SK-N-SH (cell line): ENCODE measurements at regions not wholly inside any gene's neighbourhood (a gene's known extent, or its start where the extent isn't known, plus 50 kb on each side); places are given as distances from the start of the nearest gene placed in this dataset.

Source experiments
- CTCF ChIA-PET: fragments of 300-600, 350-600 bp; formaldehyde crosslinking; extraction: SDS; loops from one replicate; lab custom pipeline; 2021; lab: Yijun Ruan, JAX
- POLR2A ChIA-PET: fragments of 350-600 bp; sonication (Branson Sonifier 250); formaldehyde crosslinking; extraction: SDS; loops from one replicate; lab custom pipeline; 2020; ENCODE audit warnings: antibody characterized with exemption, inconsistent platforms; lab: Yijun Ruan, JAX
- DNase-seq: peaks from one replicate; pipeline ENCODE4 v3.0.0; 2012
- H2AFZ ChIP-seq: fragments of 200-600 bp; sonication (generic); 2 replicates; pipeline ENCODE4 v1.8.1; 2016; ENCODE audit warnings: antibody characterized with exemption, mild to moderate bottlenecking, low read depth
- H3F3A ChIP-seq: fragments of 200-600 bp; sonication (generic); replicated peaks from 2 replicates; pipeline ENCODE3; 2016; ENCODE audit warnings: antibody characterized with exemption, mild to moderate bottlenecking; ENCODE audit not compliant: insufficient read depth
- H3K27ac ChIP-seq, 2 experiments: fragments of 200-500 bp in 1 of 2; fragments of 200-600 bp in 1 of 2; sonication (Bioruptor generic) in 1 of 2; sonication (generic), shearing (Covaris generic) in 1 of 2; 2 replicates each; pipeline versions ENCODE4 v1.5.1 to v1.6.1; 2014 to 2016; ENCODE audit warnings: low read depth in 2 of 2, inconsistent platforms in 1 of 2, low read length in 1 of 2, mild to moderate bottlenecking in 1 of 2, mixed read lengths in 1 of 2
- H3K27me3 ChIP-seq: fragments of 200-600 bp; sonication (generic), shearing (Covaris generic); 2 replicates; pipeline ENCODE4 v1.6.1; 2016; ENCODE audit warnings: mixed run types; ENCODE audit not compliant: insufficient read depth
- H3K36me3 ChIP-seq, 2 experiments: fragments of 200-500 bp in 1 of 2; fragments of 200-600 bp in 1 of 2; sonication (Bioruptor generic) in 1 of 2; sonication (generic) in 1 of 2; replicated peaks in 1 of 2; 2 replicates each; pipeline versions ENCODE3 to v1.5.1; 2014 to 2016; ENCODE audit warnings: low read length in 1 of 2, mild to moderate bottlenecking in 1 of 2; ENCODE audit not compliant: insufficient read depth in 2 of 2, control insufficient read depth in 1 of 2
- H3K4me1 ChIP-seq, 2 experiments: fragments of 200-500 bp in 1 of 2; fragments of 200-600 bp in 1 of 2; sonication (Bioruptor generic) in 1 of 2; sonication (generic), shearing (Covaris generic) in 1 of 2; 2 replicates each; pipeline versions ENCODE4 v1.5.1 to v1.6.1; 2014 to 2016; ENCODE audit warnings: low read depth in 1 of 2, low read length in 1 of 2, mixed run types in 1 of 2; ENCODE audit not compliant: insufficient read depth in 2 of 2, control insufficient read depth in 1 of 2
- H3K4me2 ChIP-seq: fragments of 200-600 bp; sonication (generic), shearing (Covaris generic); 2 replicates; pipeline ENCODE4 v1.6.1; 2017; ENCODE audit warnings: mixed run types
- H3K4me3 ChIP-seq, 2 experiments: fragments of 200-500 bp in 1 of 2; fragments of 200-600 bp in 1 of 2; sonication (Bioruptor generic) in 1 of 2; sonication (generic), shearing (Covaris generic) in 1 of 2; 2 replicates each; pipeline versions ENCODE4 v1.5.1 to v1.8.1; 2014 to 2016; ENCODE audit warnings: low read depth in 2 of 2, inconsistent platforms in 1 of 2, low read length in 1 of 2, mild to moderate bottlenecking in 1 of 2, mixed read lengths in 1 of 2, moderate library complexity in 1 of 2
- H3K79me2 ChIP-seq: fragments of 200-600 bp; sonication (generic); 2 replicates; pipeline ENCODE4 v1.8.1; 2017; ENCODE audit warnings: mild to moderate bottlenecking; ENCODE audit not compliant: insufficient read depth
- H3K9ac ChIP-seq: fragments of 200-600 bp; sonication (generic); 2 replicates; pipeline ENCODE4 v1.6.1; 2017; ENCODE audit warnings: mixed run types
- H3K9me2 ChIP-seq: fragments of 200-600 bp; sonication (generic); 2 replicates; pipeline ENCODE4 v1.6.1; 2017; ENCODE audit warnings: mixed run types
- H3K9me3 ChIP-seq: fragments of 200-600 bp; sonication (generic); 2 replicates; pipeline ENCODE4 v1.6.1; 2017; ENCODE audit warnings: mixed run types, mild to moderate bottlenecking, moderate library complexity
- H4K20me1 ChIP-seq: fragments of 200-600 bp; sonication (generic); 2 replicates; pipeline ENCODE4 v1.6.1; 2017; ENCODE audit warnings: mild to moderate bottlenecking, mixed run types; ENCODE audit not compliant: insufficient read depth
- CHD2 ChIP-seq: fragments of 150-350 bp; IDR thresholded peaks from 2 replicates; pipeline ENCODE4 v1.6.1; 2018; ENCODE audit warnings: low read length; ENCODE audit not compliant: partially characterized antibody
- ELF1 ChIP-seq: IDR thresholded peaks from 2 replicates; pipeline ENCODE4 v1.4.0; 2012
- EZH2phosphoT487 ChIP-seq: fragments of 200-600 bp; sonication (generic); IDR thresholded peaks from 2 replicates; pipeline ENCODE4 v1.6.1; 2017; ENCODE audit warnings: low read depth, mixed run types, mild to moderate bottlenecking, antibody characterized with exemption, moderate library complexity, borderline replicate concordance
- FOXJ3 ChIP-seq: sonication (generic); formaldehyde crosslinking; IDR thresholded peaks from 2 replicates; pipeline ENCODE4 v1.5.1; 2020; ENCODE audit warnings: mild to moderate bottlenecking, missing genetic modification reagents
- FOXM1 ChIP-seq: IDR thresholded peaks from 2 replicates; pipeline ENCODE4 v1.4.0; 2012; ENCODE audit warnings: low read depth, mild to moderate bottlenecking
- GABPA ChIP-seq: IDR thresholded peaks from 2 replicates; pipeline ENCODE4 v1.4.0; 2012; ENCODE audit warnings: low read depth, mild to moderate bottlenecking
- MEF2A ChIP-seq: IDR thresholded peaks from 2 replicates; pipeline ENCODE4 v1.4.0; 2012; ENCODE audit warnings: low read depth, borderline replicate concordance
- MXI1 ChIP-seq: IDR thresholded peaks from 2 replicates; pipeline ENCODE4 v1.6.1; 2012; ENCODE audit warnings: mild to moderate bottlenecking, low read depth, low read length, improper control_type of control experiment
- NRF1 ChIP-seq: IDR thresholded peaks from 2 replicates; pipeline ENCODE4 v1.6.1; 2012; ENCODE audit warnings: low read depth, mild to moderate bottlenecking, low read length
- POLR2AphosphoS5 ChIP-seq: IDR thresholded peaks from 2 replicates; pipeline ENCODE4 v1.6.1; 2012; ENCODE audit warnings: low read depth, low read length
- RAD21 ChIP-seq: IDR thresholded peaks from 2 replicates; pipeline ENCODE4 v1.6.1; 2012; ENCODE audit warnings: mild to moderate bottlenecking, low read length
- RCOR1 ChIP-seq: fragments of 150-350 bp; IDR thresholded peaks from 2 replicates; pipeline ENCODE4 v1.6.1; 2017; ENCODE audit warnings: antibody characterized with exemption, low read length
- SIN3A ChIP-seq: IDR thresholded peaks from 2 replicates; pipeline ENCODE4 v1.6.1; 2012; ENCODE audit warnings: low read depth, mild to moderate bottlenecking, low read length, moderate library complexity, borderline replicate concordance
- SMC3 ChIP-seq: IDR thresholded peaks from 2 replicates; pipeline ENCODE4 v1.6.1; 2012; ENCODE audit warnings: low read depth, low read length, improper control_type of control experiment
- TAF1 ChIP-seq: IDR thresholded peaks from 2 replicates; pipeline ENCODE4 v1.6.1; 2012; ENCODE audit warnings: low read depth, mild to moderate bottlenecking, low read length, moderate library complexity, borderline replicate concordance
- TCF12 ChIP-seq: IDR thresholded peaks from 2 replicates; pipeline ENCODE4 v1.4.0; 2012
- YY1 ChIP-seq: IDR thresholded peaks from 2 replicates; pipeline ENCODE4 v1.4.0; 2012; ENCODE audit warnings: low read depth, mild to moderate bottlenecking
- WGBS: methylation state at CpG from one replicate; pipeline ENCODE4 v1.1.6; 2017; ENCODE audit warnings: low lambda C conversion rate; 5-methylcytosine and 5-hydroxymethylcytosine counted together
- TF ChIP-seq, protein P1 (sequence below): fragments of 150-350 bp; IDR thresholded peaks from 2 replicates; pipeline ENCODE4 v1.6.1; 2017; ENCODE audit warnings: antibody characterized with exemption, low read length, low read depth, borderline replicate concordance
- TF ChIP-seq, protein P2 (sequence below): fragments of 150-350 bp; IDR thresholded peaks from 2 replicates; pipeline ENCODE4 v1.6.1; 2016; ENCODE audit warnings: mild to moderate bottlenecking, low read depth, low read length
- TF ChIP-seq, protein P3 (sequence below): IDR thresholded peaks from 2 replicates; pipeline ENCODE4 v1.4.0; 2012; ENCODE audit warnings: low read depth, borderline replicate concordance
- TF ChIP-seq, protein P4 (sequence below): IDR thresholded peaks from 2 replicates; pipeline ENCODE4 v1.4.0; 2012; ENCODE audit warnings: low read depth
- TF ChIP-seq, protein P5 (sequence below): fragments of 200-600 bp; sonication (generic); IDR thresholded peaks from 2 replicates; pipeline ENCODE4 v1.6.1; 2017; ENCODE audit warnings: antibody characterized with exemption, mild to moderate bottlenecking, moderate library complexity
- TF ChIP-seq, protein P6 (sequence below): IDR thresholded peaks from 2 replicates; pipeline ENCODE4 v1.4.0; 2012; ENCODE audit warnings: low read depth, borderline replicate concordance

DNA sequence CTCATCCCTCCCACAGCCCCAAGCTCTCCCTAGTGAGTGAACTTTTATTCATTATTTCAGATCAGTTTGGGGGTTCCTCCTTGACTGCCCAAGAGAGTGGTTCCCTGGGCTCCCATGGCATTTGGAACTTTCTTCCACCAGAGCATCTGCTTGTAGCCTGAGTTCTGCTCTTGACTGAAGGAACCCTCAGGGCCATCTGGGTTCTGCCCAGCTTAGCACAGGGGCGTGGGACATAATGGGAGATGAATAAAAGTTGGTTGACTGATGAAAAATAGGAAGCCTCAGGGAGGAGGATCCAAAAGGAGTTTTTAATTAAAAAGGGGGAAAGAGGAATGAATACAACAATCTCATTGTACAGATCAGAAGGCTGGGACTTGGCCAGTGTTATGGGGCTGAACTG, 73.4 kb downstream of the CYTL1 start (continued):
- TF ChIP-seq, protein P1, sequence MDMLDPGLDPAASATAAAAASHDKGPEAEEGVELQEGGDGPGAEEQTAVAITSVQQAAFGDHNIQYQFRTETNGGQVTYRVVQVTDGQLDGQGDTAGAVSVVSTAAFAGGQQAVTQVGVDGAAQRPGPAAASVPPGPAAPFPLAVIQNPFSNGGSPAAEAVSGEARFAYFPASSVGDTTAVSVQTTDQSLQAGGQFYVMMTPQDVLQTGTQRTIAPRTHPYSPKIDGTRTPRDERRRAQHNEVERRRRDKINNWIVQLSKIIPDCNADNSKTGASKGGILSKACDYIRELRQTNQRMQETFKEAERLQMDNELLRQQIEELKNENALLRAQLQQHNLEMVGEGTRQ: no peak
- no peak for TF ChIP-seq MXI1
- TF ChIP-seq RCOR1: no peak
- TF ChIP-seq MEF2A: no peak
- TF ChIP-seq TCF12: no peak
- no peak for TF ChIP-seq GABPA
- TF ChIP-seq, protein P2, sequence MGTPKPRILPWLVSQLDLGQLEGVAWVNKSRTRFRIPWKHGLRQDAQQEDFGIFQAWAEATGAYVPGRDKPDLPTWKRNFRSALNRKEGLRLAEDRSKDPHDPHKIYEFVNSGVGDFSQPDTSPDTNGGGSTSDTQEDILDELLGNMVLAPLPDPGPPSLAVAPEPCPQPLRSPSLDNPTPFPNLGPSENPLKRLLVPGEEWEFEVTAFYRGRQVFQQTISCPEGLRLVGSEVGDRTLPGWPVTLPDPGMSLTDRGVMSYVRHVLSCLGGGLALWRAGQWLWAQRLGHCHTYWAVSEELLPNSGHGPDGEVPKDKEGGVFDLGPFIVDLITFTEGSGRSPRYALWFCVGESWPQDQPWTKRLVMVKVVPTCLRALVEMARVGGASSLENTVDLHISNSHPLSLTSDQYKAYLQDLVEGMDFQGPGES: no peak

DNA sequence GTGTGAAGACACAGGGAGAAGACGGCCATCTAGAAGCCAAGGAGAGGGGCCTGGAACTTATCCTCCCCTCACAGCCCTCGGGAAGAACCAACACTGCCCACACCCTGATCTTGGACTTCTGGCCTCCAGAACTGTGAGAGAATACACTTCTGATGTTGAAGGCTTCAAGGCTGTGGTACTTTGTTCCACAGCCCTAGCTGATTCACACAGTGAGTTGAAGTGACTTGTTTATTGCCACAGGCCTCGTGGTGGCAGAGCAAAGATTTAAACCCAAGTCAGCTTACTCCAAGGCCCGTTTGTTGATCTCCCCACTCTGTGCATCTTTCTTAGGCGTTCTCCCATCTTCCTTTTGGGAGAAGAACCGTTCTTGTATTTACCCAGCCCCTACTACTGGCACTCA, 72.8 kb downstream of the CYTL1 start:
- Histone ChIP-seq H3K9ac (no peak overlapping the region), H3K79me2 (no peaks in the 10 kb centered on the region), H3K4me2 (no peak overlapping the region), H2AFZ (no peak overlapping the region), H4K20me1 (no peaks in the 10 kb centered on the region), H3K9me3 (no peaks in the 10 kb centered on the region), H3K27me3 (no peaks in the 10 kb centered on the region; the same call in 1 of the 2 replicates), H3K4me1 (no peaks in the 10 kb centered on the region), H3K9me2 (no peaks in the 10 kb centered on the region), H3K27ac (no peak overlapping the region), H3K4me3 (no peak overlapping the region), H3K36me3 (no peaks in the 10 kb centered on the region), H3F3A (no peaks in the 10 kb centered on the region)
- TF ChIP-seq FOXJ3 (CRISPR knock-in tag): no peak
- TF ChIP-seq GABPA: no peak
- TF ChIP-seq CHD2: no peak
- TF ChIP-seq, protein P3, sequence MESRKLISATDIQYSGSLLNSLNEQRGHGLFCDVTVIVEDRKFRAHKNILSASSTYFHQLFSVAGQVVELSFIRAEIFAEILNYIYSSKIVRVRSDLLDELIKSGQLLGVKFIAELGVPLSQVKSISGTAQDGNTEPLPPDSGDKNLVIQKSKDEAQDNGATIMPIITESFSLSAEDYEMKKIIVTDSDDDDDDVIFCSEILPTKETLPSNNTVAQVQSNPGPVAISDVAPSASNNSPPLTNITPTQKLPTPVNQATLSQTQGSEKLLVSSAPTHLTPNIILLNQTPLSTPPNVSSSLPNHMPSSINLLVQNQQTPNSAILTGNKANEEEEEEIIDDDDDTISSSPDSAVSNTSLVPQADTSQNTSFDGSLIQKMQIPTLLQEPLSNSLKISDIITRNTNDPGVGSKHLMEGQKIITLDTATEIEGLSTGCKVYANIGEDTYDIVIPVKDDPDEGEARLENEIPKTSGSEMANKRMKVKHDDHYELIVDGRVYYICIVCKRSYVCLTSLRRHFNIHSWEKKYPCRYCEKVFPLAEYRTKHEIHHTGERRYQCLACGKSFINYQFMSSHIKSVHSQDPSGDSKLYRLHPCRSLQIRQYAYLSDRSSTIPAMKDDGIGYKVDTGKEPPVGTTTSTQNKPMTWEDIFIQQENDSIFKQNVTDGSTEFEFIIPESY: no peak
- TF ChIP-seq SIN3A: no peak
- no peak for TF ChIP-seq ELF1
- TF ChIP-seq MEF2A: no peak
- TF ChIP-seq EZH2phosphoT487: no peak
- TF ChIP-seq, protein P1: no peak
- TF ChIP-seq, protein P4, sequence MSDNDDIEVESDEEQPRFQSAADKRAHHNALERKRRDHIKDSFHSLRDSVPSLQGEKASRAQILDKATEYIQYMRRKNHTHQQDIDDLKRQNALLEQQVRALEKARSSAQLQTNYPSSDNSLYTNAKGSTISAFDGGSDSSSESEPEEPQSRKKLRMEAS: no peak
- TF ChIP-seq, protein P5, sequence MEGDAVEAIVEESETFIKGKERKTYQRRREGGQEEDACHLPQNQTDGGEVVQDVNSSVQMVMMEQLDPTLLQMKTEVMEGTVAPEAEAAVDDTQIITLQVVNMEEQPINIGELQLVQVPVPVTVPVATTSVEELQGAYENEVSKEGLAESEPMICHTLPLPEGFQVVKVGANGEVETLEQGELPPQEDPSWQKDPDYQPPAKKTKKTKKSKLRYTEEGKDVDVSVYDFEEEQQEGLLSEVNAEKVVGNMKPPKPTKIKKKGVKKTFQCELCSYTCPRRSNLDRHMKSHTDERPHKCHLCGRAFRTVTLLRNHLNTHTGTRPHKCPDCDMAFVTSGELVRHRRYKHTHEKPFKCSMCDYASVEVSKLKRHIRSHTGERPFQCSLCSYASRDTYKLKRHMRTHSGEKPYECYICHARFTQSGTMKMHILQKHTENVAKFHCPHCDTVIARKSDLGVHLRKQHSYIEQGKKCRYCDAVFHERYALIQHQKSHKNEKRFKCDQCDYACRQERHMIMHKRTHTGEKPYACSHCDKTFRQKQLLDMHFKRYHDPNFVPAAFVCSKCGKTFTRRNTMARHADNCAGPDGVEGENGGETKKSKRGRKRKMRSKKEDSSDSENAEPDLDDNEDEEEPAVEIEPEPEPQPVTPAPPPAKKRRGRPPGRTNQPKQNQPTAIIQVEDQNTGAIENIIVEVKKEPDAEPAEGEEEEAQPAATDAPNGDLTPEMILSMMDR: no peak
- no peak for TF ChIP-seq SMC3
- TF ChIP-seq POLR2AphosphoS5: no peak
- no peak for TF ChIP-seq YY1
- TF ChIP-seq NRF1: no peak
- TF ChIP-seq, protein P6, sequence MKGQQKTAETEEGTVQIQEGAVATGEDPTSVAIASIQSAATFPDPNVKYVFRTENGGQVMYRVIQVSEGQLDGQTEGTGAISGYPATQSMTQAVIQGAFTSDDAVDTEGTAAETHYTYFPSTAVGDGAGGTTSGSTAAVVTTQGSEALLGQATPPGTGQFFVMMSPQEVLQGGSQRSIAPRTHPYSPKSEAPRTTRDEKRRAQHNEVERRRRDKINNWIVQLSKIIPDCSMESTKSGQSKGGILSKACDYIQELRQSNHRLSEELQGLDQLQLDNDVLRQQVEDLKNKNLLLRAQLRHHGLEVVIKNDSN: no peak
- no peak for TF ChIP-seq RCOR1
- no peak for TF ChIP-seq RAD21
- TF ChIP-seq FOXM1: no peak
- no peak for TF ChIP-seq TAF1
- no peak for DNase-seq
- POLR2A ChIA-PET: no interaction called here
- 9% methylated on average over 6 of the region's 6 CpGs for WGBS
- CTCF ChIA-PET: no interaction called here
